ENCODE measurements at regions not wholly inside any gene's neighbourhood (a gene's known extent, or its start where the extent isn't known, plus 50 kb on each side); places are given as distances from the start of the nearest gene placed in this dataset.

DNA sequence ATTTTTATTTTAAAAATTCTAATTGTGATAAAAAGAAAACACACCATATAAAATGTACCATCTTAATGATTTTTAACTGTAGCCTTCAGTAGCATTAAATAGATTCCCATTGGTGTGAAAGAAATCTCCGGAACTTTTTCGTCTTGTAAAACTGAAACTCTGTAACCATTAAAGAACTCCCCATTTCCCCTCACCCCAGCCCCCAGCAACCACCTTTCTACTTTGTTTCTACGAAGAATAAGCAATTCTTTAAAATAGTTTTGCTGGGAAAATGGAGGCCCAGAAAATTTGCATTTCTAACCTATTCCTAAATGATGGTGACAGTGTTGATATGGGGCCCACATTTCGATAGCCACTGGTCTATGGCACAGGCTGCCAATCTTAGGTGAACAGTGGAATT lies 305.4 kb upstream of the PFKP start:
- WGBS (ENCODE audit: insufficient coverage), result 86% methylated on average over 2 of the region's 4 CpGs
- Mint-ChIP-seq H3K9me3 (ENCODE audit: insufficient read depth) (no peaks in the 10 kb centered on the region), H3K4me3 (no peak overlapping the region), H3K4me1 (no peaks in the 10 kb centered on the region), H3K27me3 (no peaks in the 10 kb centered on the region), H3K27ac (no peak overlapping the region)
- TF ChIP-seq, protein P1, sequence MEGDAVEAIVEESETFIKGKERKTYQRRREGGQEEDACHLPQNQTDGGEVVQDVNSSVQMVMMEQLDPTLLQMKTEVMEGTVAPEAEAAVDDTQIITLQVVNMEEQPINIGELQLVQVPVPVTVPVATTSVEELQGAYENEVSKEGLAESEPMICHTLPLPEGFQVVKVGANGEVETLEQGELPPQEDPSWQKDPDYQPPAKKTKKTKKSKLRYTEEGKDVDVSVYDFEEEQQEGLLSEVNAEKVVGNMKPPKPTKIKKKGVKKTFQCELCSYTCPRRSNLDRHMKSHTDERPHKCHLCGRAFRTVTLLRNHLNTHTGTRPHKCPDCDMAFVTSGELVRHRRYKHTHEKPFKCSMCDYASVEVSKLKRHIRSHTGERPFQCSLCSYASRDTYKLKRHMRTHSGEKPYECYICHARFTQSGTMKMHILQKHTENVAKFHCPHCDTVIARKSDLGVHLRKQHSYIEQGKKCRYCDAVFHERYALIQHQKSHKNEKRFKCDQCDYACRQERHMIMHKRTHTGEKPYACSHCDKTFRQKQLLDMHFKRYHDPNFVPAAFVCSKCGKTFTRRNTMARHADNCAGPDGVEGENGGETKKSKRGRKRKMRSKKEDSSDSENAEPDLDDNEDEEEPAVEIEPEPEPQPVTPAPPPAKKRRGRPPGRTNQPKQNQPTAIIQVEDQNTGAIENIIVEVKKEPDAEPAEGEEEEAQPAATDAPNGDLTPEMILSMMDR (IDR thresholded peaks at IDR 0.05), result no peak
- no peak for TF ChIP-seq EZH2 (IDR thresholded peaks at IDR 0.05; ENCODE audit: borderline replicate concordance, insufficient read depth, low read depth, low read length, poor library complexity, severe bottlenecking)
- Histone ChIP-seq H3K9ac (ENCODE audit: low read length) (no peak overlapping the region), H3K36me3 (replicated peaks in 1 of 2; ENCODE audit: control extremely low read depth in 1 of 2, control insufficient read depth in 1 of 2, extremely low read depth in 1 of 2, insufficient read depth in 2 of 2, low read length in 1 of 2) (no peaks in the 10 kb centered on the region), H3K4me3 (ENCODE audit: control extremely low read depth in 1 of 5, extremely low read depth in 1 of 5, insufficient read depth in 1 of 5, low read depth in 2 of 5, low read length in 4 of 5) (no peak overlapping the region), H3K4me1 (ENCODE audit: control insufficient read depth in 2 of 2, insufficient read depth in 2 of 2, low read length in 2 of 2) (no peaks in the 10 kb centered on the region), H3K4me2 (replicated peaks; ENCODE audit: low read depth, low read length, poor library complexity, severe bottlenecking) (no peak overlapping the region), H3K27me3 (replicated peaks in 1 of 4; ENCODE audit: control extremely low read depth in 1 of 4, control insufficient read depth in 3 of 4, insufficient read depth in 4 of 4, low read length in 3 of 4) (peaks cover 0 to 3% (median 0%) of the 10 kb centered on the region in 4 experiments), H2AFZ (ENCODE audit: insufficient read depth, low read depth, low read length, poor library complexity, severe bottlenecking) (no peak overlapping the region), H4K20me1 (ENCODE audit: control insufficient read depth, insufficient read depth, low read length, poor library complexity, severe bottlenecking) (no peaks in the 10 kb centered on the region), H3K9me3 (ENCODE audit: control extremely low read depth in 1 of 3, control insufficient read depth in 2 of 3, insufficient read depth in 1 of 3, low read length in 2 of 3) (peaks cover 0 to 12% (median 0%) of the 10 kb centered on the region in 3 donors), H3K79me2 (ENCODE audit: control insufficient read depth, insufficient read depth, low read length) (no peaks in the 10 kb centered on the region), H3K27ac (ENCODE audit: low read length in 2 of 2) (no peak overlapping the region)
- POLR2A ChIA-PET, result no interaction called here
- intact Hi-C loops (cut with micrococcal nuclease), result no loop called here
- CTCF ChIA-PET, result no interaction called here
- no peak for DNase-seq
- ATAC-seq (ENCODE audit: low read depth), result no peak

DNA sequence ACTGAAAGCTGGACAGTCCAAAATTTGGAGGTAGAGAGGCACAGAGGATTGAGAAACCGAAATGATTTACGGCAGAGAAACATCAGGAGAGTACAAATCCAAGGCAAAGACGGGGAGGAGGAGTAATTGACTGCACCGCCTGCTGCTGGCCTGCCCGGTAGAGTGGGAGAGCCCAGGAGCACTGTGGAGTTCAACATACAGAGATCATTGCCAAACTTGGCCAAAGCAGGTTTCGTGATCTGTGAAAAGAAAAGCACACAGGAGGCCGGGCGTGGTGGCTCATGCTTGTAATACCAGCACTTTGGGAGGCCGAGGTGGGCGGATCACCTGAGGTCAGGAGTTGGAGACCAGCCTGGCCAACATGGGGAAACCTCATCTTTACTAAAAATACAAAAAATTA lies 306.0 kb upstream of the PFKP start:
- H3K9me3 Mint-ChIP-seq (ENCODE audit: insufficient read depth), result no peaks in the 10 kb centered on the region
- no peaks in the 10 kb centered on the region for H3K36me3 ChIP-seq (replicated peaks in 1 of 2; ENCODE audit: control extremely low read depth in 1 of 2, control insufficient read depth in 1 of 2, extremely low read depth in 1 of 2, insufficient read depth in 2 of 2, low read length in 1 of 2)
- no peak for DNase-seq
- H3K27ac ChIP-seq (ENCODE audit: low read length in 2 of 2), result no peak overlapping the region
- ChIA-PET CTCF (no interaction called here), POLR2A (no interaction called here)
- H3K4me1 ChIP-seq (ENCODE audit: control insufficient read depth in 2 of 2, insufficient read depth in 2 of 2, low read length in 2 of 2), result no peaks in the 10 kb centered on the region
- H3K27me3 ChIP-seq (replicated peaks in 1 of 4; ENCODE audit: control extremely low read depth in 1 of 4, control insufficient read depth in 3 of 4, insufficient read depth in 4 of 4, low read length in 3 of 4), result peaks cover 0 to 3% (median 0%) of the 10 kb centered on the region in 4 experiments
- no peaks in the 10 kb centered on the region for H3K4me1 Mint-ChIP-seq
- no peak overlapping the region for H3K4me3 Mint-ChIP-seq
- 86% methylated on average over 10 of the region's 10 CpGs for WGBS (ENCODE audit: insufficient coverage)
- H4K20me1 ChIP-seq (ENCODE audit: control insufficient read depth, insufficient read depth, low read length, poor library complexity, severe bottlenecking), result no peaks in the 10 kb centered on the region
- H3K27ac Mint-ChIP-seq, result no peak overlapping the region
- H3K9ac ChIP-seq (ENCODE audit: low read length), result no peak overlapping the region
- H3K9me3 ChIP-seq (ENCODE audit: control extremely low read depth in 1 of 3, control insufficient read depth in 2 of 3, insufficient read depth in 1 of 3, low read length in 2 of 3), result peaks cover 0 to 10% (median 0%) of the 10 kb centered on the region in 3 donors
- no peak overlapping the region for H2AFZ ChIP-seq (ENCODE audit: insufficient read depth, low read depth, low read length, poor library complexity, severe bottlenecking)
- intact Hi-C loops (cut with micrococcal nuclease), result no loop called here
- H3K4me3 ChIP-seq (ENCODE audit: control extremely low read depth in 1 of 5, extremely low read depth in 1 of 5, insufficient read depth in 1 of 5, low read depth in 2 of 5, low read length in 4 of 5), result no peak overlapping the region
- no peaks in the 10 kb centered on the region for H3K79me2 ChIP-seq (ENCODE audit: control insufficient read depth, insufficient read depth, low read length)
- ATAC-seq (ENCODE audit: low read depth), result no peak
- no peaks in the 10 kb centered on the region for H3K27me3 Mint-ChIP-seq
- no peak for TF ChIP-seq EZH2 (IDR thresholded peaks at IDR 0.05; ENCODE audit: borderline replicate concordance, insufficient read depth, low read depth, low read length, poor library complexity, severe bottlenecking)
- TF ChIP-seq, protein P1 (IDR thresholded peaks at IDR 0.05), result no peak
- H3K4me2 ChIP-seq (replicated peaks; ENCODE audit: low read depth, low read length, poor library complexity, severe bottlenecking), result no peak overlapping the region

All from B cell (primary cell).